ENCODE measurements at regions not wholly inside any gene's neighbourhood (a gene's known extent, or its start where the extent isn't known, plus 50 kb on each side); places are given as distances from the start of the nearest gene placed in this dataset.

DNA sequence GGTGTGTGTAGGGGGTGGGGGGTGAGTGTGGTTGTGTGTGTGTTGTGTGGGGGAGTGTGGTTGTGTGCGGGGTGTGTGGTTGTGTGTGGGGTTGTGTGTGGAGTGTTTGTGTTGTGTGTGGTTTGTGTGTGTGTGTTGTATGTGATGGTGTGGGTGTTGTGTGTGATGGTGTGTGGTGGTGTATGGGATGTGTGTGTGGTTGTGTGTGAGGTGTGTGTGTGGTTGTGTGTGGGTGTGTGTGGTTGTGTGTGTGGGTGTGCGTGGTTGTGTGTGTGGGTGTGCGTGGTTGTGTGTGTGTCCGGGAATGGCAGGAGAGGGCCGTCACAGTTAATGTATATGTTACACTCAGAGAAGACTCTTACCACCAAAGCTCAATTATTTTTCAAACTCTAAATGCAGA lies 79.8 kb downstream of the TBXT start:
- TF ChIP-seq, protein P1, sequence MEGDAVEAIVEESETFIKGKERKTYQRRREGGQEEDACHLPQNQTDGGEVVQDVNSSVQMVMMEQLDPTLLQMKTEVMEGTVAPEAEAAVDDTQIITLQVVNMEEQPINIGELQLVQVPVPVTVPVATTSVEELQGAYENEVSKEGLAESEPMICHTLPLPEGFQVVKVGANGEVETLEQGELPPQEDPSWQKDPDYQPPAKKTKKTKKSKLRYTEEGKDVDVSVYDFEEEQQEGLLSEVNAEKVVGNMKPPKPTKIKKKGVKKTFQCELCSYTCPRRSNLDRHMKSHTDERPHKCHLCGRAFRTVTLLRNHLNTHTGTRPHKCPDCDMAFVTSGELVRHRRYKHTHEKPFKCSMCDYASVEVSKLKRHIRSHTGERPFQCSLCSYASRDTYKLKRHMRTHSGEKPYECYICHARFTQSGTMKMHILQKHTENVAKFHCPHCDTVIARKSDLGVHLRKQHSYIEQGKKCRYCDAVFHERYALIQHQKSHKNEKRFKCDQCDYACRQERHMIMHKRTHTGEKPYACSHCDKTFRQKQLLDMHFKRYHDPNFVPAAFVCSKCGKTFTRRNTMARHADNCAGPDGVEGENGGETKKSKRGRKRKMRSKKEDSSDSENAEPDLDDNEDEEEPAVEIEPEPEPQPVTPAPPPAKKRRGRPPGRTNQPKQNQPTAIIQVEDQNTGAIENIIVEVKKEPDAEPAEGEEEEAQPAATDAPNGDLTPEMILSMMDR (IDR thresholded peaks at IDR 0.05; ENCODE audit: insufficient read depth, low read length): no peak
- TF ChIP-seq POLR2AphosphoS5 (IDR thresholded peaks at IDR 0.05; ENCODE audit: low read depth) (no peak), SPI1 (IDR thresholded peaks at IDR 0.05; ENCODE audit: borderline replicate concordance, low read depth) (no peak)

All from HL-60 (cell line).